Spinal cord (tissue), 9 donors: ENCODE measurements at regions not wholly inside any gene's neighbourhood (a gene's known extent, or its start where the extent isn't known, plus 50 kb on each side); places are given as distances from the start of the nearest gene placed in this dataset.
"Not testable (repeated sequence)": the region's sequence is repeated elsewhere in the genome, so short reads cannot be mapped to it uniquely, and the experiment has no call there.

Source experiments
- DNase-seq, 6 donors: peaks; one replicate each; pipeline versions ENCODE4 v3.0.0 to v3.0.0-alpha.2; 2013 to 2015; ENCODE audit warnings: low spot score in 6 of 6, low read depth in 4 of 6
- H3K27ac ChIP-seq: one replicate; pipeline ENCODE4 v1.5.1; 2013; ENCODE audit warnings: low read depth, low read length, control low read depth
- H3K27me3 ChIP-seq: one replicate; pipeline ENCODE4 v1.6.1; 2013; ENCODE audit warnings: low read length; ENCODE audit not compliant: control insufficient read depth, insufficient read depth
- H3K36me3 ChIP-seq: one replicate; pipeline ENCODE4 v1.6.1; 2013; ENCODE audit warnings: low read length; ENCODE audit not compliant: control insufficient read depth, insufficient read depth
- H3K4me1 ChIP-seq: one replicate; pipeline ENCODE4 v1.6.1; 2013; ENCODE audit warnings: low read length; ENCODE audit not compliant: control insufficient read depth, insufficient read depth
- H3K4me3 ChIP-seq: one replicate; pipeline ENCODE4 v1.5.1; 2013; ENCODE audit warnings: low read depth, low read length, control low read depth
- H3K9me3 ChIP-seq: one replicate; pipeline ENCODE4 v1.6.1; 2013; ENCODE audit warnings: low read length; ENCODE audit not compliant: control insufficient read depth, insufficient read depth
- WGBS: methylation state at CpG from one replicate; pipeline ENCODE4 v1.1.5; 2013; ENCODE audit warnings: missing lambda C conversion rate; ENCODE audit not compliant: insufficient coverage; 5-methylcytosine and 5-hydroxymethylcytosine counted together
- donor health status: healthy.

- Histone ChIP-seq H3K27me3 (no peaks in the 10 kb centered on the region), H3K4me3 (no peak overlapping the region), H3K4me1 (no peaks in the 10 kb centered on the region), H3K9me3 (no peaks in the 10 kb centered on the region), H3K27ac (no peak overlapping the region), H3K36me3 (no peaks in the 10 kb centered on the region)
- DNase-seq: no peak
These were observed 191.7 kb upstream of the GADL1 start for GRCh38 chr3:31086148-31086547.

DNA sequence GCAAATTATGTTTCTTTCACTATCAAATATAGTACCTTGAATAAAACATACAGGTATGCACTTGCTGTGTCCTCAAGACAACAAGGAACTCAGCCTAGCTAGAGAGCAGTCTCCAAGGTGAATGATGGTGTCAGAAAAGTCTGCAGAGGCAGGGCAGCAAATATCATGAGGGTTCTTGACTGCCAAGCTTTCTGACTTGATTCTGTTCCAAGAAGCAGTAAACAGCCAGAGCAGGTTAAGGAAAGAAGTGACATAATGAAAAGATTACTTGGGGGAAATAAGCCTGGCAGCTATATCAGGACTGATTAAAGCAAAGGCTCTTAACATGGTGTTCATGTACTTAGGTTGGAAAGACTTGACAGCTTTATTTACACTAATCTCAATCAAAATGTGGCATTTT is 192.2 kb upstream of the GADL1 start:
- no peak overlapping the region for H3K4me3 ChIP-seq
- H3K27ac ChIP-seq: no peak overlapping the region
- DNase-seq: peak in 2 of 6 donors; percentile 13 to 53
- H3K9me3 ChIP-seq: no peaks in the 10 kb centered on the region
- no peaks in the 10 kb centered on the region for H3K27me3 ChIP-seq
- H3K36me3 ChIP-seq: no peaks in the 10 kb centered on the region
- no peaks in the 10 kb centered on the region for H3K4me1 ChIP-seq

- Histone ChIP-seq H3K4me1 (no peaks in the 10 kb centered on the region), H3K9me3 (no peaks in the 10 kb centered on the region), H3K36me3 (no peaks in the 10 kb centered on the region), H3K4me3 (no peak overlapping the region), H3K27ac (no peak overlapping the region), H3K27me3 (no peaks in the 10 kb centered on the region)
- DNase-seq: no peak
- 100% methylated on average over 2 of the region's 2 CpGs for WGBS
These were observed 197.3 kb upstream of the GADL1 start for GRCh38 chr3:31091748-31092147.

DNA sequence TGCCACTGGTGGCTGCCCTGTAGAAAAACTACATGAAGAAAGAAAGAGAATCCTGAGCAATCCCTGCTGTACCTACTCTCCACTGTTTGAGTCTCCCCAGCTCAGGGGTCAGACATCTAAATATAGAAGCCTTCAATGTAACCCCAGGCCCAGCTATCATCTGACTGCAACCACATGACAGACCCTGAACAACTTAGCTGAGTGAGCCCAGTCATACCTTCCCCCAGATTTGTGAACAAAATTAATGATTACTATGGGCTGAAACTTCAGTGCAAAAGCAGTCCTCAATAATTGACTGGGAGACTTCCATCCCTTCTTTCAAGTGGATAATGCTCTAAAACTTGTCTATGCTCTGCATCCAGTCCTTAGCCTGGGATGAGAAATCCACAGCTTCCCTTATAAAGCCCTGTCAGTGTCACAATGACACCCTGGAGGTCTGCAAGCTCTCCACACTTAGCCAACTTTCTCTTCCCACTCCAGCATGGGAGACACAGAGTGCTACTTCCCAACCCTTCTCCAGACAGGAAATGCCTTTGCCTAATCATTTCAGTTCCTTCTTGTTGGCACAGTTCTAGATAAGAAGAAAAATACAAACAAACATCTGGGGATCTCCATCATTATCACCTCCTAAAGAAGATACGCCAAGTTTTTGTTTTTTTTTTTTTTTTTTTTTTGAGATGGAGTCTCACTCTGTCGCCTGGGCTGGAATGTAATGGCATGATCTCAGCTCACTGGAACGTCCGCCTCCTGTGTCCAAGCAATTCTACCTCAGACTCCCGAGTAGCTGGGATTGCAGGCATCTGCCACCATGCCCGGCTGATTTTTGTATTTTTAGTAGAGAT is 198.5 kb upstream of the GADL1 start:
- no peaks in the 10 kb centered on the region for H3K36me3 ChIP-seq
- H3K4me1 ChIP-seq: no peaks in the 10 kb centered on the region
- WGBS: 80% methylated on average over 2 of the region's 6 CpGs
- DNase-seq: no peak
- no peak overlapping the region for H3K27ac ChIP-seq
- no peaks in the 10 kb centered on the region for H3K27me3 ChIP-seq
- no peak overlapping the region for H3K4me3 ChIP-seq
- H3K9me3 ChIP-seq: no peaks in the 10 kb centered on the region

GRCh38 chr3:31093606-31094005 is 199.1 kb upstream of the GADL1 start:
- H3K4me1 ChIP-seq: no peaks in the 10 kb centered on the region
- DNase-seq: no peak
- H3K27me3 ChIP-seq: no peaks in the 10 kb centered on the region
- WGBS: no CpG with 5 or more reads among the region's 3 CpGs
- no peaks in the 10 kb centered on the region for H3K9me3 ChIP-seq
- H3K4me3 ChIP-seq: no peak overlapping the region
- H3K36me3 ChIP-seq: no peaks in the 10 kb centered on the region
- H3K27ac ChIP-seq: no peak overlapping the region

DNA sequence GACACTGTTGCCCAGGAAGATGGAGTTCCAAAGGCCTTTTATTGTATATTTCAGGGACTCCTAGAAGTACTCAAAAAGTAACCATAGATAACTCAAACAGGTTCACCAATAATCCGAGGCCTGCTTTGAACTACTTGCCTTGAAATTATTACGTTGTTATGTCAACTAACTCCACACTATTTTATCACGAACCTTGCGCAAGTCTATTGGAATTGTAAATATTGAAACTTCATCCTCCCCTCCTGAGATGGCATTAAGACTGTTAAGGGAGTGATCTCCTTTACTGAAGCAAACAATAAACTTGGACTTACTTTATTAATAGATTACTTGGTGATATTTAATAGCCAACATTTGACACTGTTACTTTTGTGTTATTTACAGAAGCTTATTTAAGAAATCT is 199.6 kb upstream of the GADL1 start:
- H3K36me3 ChIP-seq: no peaks in the 10 kb centered on the region
- no peaks in the 10 kb centered on the region for H3K9me3 ChIP-seq
- no CpG with 5 or more reads among the region's 4 CpGs for WGBS
- no peak for DNase-seq
- no peak overlapping the region for H3K27ac ChIP-seq
- H3K27me3 ChIP-seq: no peaks in the 10 kb centered on the region
- no peaks in the 10 kb centered on the region for H3K4me1 ChIP-seq
- no peak overlapping the region for H3K4me3 ChIP-seq

GRCh38 chr3:31095255-31095654 is 200.8 kb upstream of the GADL1 start:
- Histone ChIP-seq H3K27me3 (no peaks in the 10 kb centered on the region), H3K36me3 (no peaks in the 10 kb centered on the region), H3K4me1 (no peaks in the 10 kb centered on the region), H3K9me3 (no peaks in the 10 kb centered on the region), H3K27ac (no peak overlapping the region), H3K4me3 (no peak overlapping the region)
- DNase-seq: no peak
- 100% methylated on average over 1 of the region's 3 CpGs for WGBS

DNA sequence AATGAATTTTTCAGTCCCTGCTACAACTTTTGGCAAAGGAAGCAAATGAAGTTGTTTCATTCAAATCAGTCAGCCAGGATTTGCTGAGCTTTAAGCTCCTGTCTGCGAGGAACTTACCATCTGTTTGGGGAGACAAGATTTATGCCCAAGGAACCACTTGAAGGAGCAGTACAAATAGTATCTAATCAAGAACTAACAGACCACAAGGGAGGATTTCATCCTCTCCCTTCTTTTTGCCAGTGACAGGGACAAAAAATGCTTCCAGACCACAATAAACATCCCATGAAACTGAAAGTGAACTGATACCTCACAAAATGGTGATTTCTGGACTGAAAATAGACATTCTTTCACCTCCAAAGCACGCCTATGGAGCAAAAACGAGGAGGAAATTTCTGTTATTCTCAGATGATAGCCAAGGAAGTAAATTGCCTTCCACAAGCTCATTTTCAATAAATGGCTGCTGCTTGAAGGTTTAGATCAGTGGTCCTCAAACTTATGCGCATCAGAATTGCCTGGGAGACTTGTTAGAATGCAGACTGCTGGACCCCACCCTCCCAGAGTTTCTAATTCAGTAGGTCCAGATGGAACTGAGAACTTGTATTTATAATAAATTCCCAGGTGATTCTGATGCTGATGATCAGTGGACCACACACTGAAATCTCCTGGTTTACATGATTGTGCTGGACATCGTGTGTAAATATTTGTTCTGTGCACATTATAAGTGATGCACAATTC is 202.4 kb upstream of the GADL1 start:
- no peaks in the 10 kb centered on the region for H3K36me3 ChIP-seq
- no peaks in the 10 kb centered on the region for H3K4me1 ChIP-seq
- DNase-seq: no peak
- H3K27ac ChIP-seq: no peak overlapping the region
- no CpG with 5 or more reads among the region's 5 CpGs for WGBS
- no peaks in the 10 kb centered on the region for H3K27me3 ChIP-seq
- H3K9me3 ChIP-seq: no peaks in the 10 kb centered on the region
- no peak overlapping the region for H3K4me3 ChIP-seq

DNA sequence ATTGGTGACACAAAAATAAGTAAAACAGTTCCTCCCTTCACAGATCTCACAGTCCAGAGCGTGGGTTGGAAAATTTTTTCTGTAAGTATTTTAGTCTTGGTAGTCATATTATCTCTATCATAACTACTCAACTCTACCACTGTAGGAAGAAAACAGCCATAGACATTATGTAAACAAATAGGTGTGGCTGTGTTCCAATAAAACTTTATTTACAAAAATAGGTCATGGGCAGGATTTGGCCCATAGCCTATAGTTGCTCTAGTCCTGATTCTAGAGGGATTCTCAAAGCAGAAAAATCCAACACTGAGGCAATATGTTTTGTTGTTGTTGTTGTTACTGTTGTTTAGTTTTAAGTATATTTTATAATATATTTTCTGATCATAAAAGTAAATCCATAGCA is 206.1 kb upstream of the GADL1 start:
- WGBS: no CpG with 5 or more reads among the region's 1 CpG
- H3K36me3 ChIP-seq: no peaks in the 10 kb centered on the region
- no peak overlapping the region for H3K4me3 ChIP-seq
- H3K9me3 ChIP-seq: no peaks in the 10 kb centered on the region
- H3K27me3 ChIP-seq: no peaks in the 10 kb centered on the region
- no peaks in the 10 kb centered on the region for H3K4me1 ChIP-seq
- no peak for DNase-seq
- H3K27ac ChIP-seq: no peak overlapping the region

DNA sequence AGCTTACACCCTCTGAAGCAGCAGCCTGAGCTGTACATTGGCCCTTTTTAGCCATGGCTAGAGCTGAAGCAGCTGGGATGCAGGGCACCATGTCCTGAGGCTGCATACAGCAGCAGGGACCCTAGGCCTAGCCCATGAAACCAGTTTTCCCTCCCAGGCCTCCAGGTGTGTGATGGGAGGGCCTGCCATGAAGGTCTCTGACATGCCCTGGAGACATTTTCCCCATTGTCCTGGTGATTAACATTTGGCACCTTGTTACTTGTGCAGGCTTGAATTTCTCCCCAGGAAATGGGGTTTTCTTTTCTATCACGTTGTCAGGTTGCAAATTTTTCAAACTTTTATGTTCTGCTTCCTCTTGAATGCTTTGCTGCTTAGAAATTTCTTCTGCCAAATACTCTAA is 206.8 kb upstream of the GADL1 start:
- not testable (repeated sequence) for H3K9me3 ChIP-seq, H3K4me1 ChIP-seq, DNase-seq, H3K27me3 ChIP-seq, H3K4me3 ChIP-seq, H3K27ac ChIP-seq, H3K36me3 ChIP-seq
- 78% methylated on average over 1 of the region's 1 CpG for WGBS
